ENCODE measurements at regions not wholly inside any gene's neighbourhood (a gene's known extent, or its start where the extent isn't known, plus 50 kb on each side); places are given as distances from the start of the nearest gene placed in this dataset.

DNA sequence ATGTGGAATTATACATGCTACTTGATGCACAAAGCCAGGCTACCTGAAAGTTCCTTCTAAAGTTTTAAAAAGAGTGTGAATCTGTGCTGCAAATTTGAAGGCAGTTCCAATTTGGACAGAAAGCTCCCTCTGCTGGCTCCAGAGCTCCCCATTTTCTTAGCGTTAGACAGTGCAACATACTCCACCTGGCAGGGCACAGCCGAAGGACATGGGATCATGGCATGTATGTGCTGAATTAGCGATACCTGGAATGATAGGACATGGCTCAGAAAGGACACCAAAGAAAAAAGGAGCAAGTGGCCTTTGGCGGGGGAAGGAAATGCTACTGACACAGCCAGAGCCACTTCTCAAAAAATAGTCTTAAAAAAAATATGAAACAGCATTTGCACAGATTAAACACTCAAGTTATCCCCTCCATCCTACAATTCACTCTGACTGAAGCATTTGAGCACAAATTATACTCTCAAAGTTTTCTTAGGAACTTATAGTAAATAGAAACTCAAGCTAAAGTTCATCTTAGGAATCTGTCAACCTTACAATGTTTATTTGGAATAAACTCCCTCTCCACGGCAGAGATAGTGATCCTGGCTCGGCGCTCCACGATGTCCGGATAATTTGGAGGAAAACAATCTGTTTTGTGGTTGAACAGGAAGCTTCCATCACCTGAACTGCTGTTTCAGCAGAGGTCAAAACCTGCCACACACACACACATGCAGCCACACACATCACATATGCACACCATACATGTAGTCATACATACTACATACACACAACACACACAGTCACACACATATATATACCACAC is 80.0 kb downstream of the C7orf25 start:
- intact Hi-C loops (cut with DNase I; ENCODE audit: low total_unique reads) = no loop called here
- H3K4me3 ChIP-seq = no peak overlapping the region
- peak in 3 of 5 experiments; percentile 32 to 50 (median 42) for TF ChIP-seq CTCF (IDR thresholded peaks at IDR 0.05 in 4 of 5, conservative IDR thresholded peaks at IDR 0.05 in 1 of 5)
- TF ChIP-seq POLR2A (IDR thresholded peaks at IDR 0.05) = no peak
- H3K9me3 ChIP-seq = no peaks in the 10 kb centered on the region
- no peak overlapping the region for H3K27ac ChIP-seq
- H3K4me1 ChIP-seq = peaks cover 0 to 5% of the 10 kb centered on the region in 2 donors
- H3K27me3 ChIP-seq = no peaks in the 10 kb centered on the region
- DNase-seq (peak in 1 of 2 donors; percentile 14), ATAC-seq (no peak)
- H3K36me3 ChIP-seq = no peaks in the 10 kb centered on the region
- in situ Hi-C loops (cut with MboI; ENCODE audit: low sequenced_read_pairs in 4 of 4) = loop anchor here in 3 of 4 donors (5.0 to 10.0 kb wide), 2 partner anchors 887 to 890 kb away; no protein-coding TSS in a partner anchor

DNA sequence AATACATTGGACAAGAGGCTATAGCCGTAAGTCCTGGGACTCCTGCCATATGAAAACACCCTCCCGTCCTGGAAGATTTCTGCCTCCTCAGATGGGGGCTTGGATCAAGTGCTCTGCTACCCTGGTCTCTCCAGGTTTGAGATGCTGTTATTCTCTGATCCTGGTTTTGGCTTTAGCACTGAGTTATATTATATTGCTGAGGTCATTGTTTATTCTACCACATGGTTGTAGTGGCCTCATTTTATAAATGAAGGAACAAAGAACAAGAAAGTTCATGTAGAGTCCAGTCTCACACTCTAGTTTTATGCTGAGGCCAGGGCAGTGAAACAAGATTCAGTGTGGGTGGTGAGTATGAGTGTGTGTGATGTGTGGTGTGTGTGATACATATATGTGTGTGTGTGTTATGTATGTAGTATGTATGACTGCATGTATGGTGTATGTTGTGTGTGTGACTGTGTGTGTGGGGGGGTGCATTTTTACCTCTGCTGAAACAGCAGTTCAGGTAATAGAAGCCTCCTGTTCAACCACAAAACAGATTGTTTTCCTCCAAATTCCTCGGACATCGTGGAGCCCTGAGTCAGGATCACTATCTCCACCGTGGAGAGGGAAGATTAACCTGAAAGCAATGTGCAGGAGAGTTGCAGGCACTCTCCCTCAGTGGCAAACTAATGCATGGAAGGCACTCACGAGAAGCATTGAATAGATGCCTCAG is 80.7 kb downstream of the C7orf25 start:
- H3K4me3 ChIP-seq = no peak overlapping the region
- no peaks in the 10 kb centered on the region for H3K27me3 ChIP-seq
- TF ChIP-seq CTCF (IDR thresholded peaks at IDR 0.05 in 4 of 5, conservative IDR thresholded peaks at IDR 0.05 in 1 of 5) = no peak
- no peak for TF ChIP-seq POLR2A (IDR thresholded peaks at IDR 0.05)
- DNase-seq = no peak
- intact Hi-C loops (cut with DNase I; ENCODE audit: low total_unique reads) = no loop called here
- H3K4me1 ChIP-seq = peaks cover 0 to 5% of the 10 kb centered on the region in 2 donors
- ATAC-seq = no peak
- no peaks in the 10 kb centered on the region for H3K9me3 ChIP-seq
- H3K27ac ChIP-seq = no peak overlapping the region
- no peaks in the 10 kb centered on the region for H3K36me3 ChIP-seq
- in situ Hi-C loops (cut with MboI; ENCODE audit: low sequenced_read_pairs in 4 of 4) = loop anchor here in 3 of 4 donors (5.0 to 10.0 kb wide), 2 partner anchors 886 to 889 kb away; no protein-coding TSS in a partner anchor

DNA sequence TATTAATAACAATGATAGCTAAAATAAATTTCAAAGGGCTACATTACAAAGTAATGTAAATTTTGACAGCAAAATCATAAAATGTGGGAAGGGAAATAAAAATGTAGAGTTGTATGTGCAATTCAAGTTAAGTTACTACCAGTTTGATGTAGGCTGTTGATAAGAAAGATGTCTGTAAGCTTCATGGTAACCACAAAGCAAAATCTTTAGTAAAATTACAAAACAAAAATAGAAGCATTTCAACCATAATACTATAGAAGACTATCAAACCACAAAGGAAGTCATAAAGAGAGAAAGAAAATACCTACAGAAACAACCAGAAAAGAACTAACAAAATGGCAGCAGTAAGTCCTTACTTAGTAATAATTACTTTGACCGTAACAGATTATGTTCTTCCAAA is 99.1 kb downstream of the C7orf25 start:
- ATAC-seq = no peak

GRCh38 chr7:42805601-42806000 is 106.3 kb downstream of the C7orf25 start:
- Histone ChIP-seq H3K4me1 (no peaks in the 10 kb centered on the region), H3K27ac (no peak overlapping the region), H3K36me3 (no peaks in the 10 kb centered on the region), H3K9me3 (no peaks in the 10 kb centered on the region), H3K27me3 (no peaks in the 10 kb centered on the region), H3K4me3 (no peak overlapping the region)
- TF ChIP-seq CTCF (IDR thresholded peaks at IDR 0.05 in 4 of 5, conservative IDR thresholded peaks at IDR 0.05 in 1 of 5) = no peak
- TF ChIP-seq POLR2A (IDR thresholded peaks at IDR 0.05) = no peak
- in situ Hi-C loops (cut with MboI; ENCODE audit: low sequenced_read_pairs in 4 of 4) = no loop called here
- no peak for ATAC-seq
- intact Hi-C loops (cut with DNase I; ENCODE audit: low total_unique reads) = no loop called here
- DNase-seq = no peak

More for the DNA sequence above, 99.1 kb downstream of the C7orf25 start:
- Histone ChIP-seq H3K9me3 (no peaks in the 10 kb centered on the region), H3K36me3 (no peaks in the 10 kb centered on the region), H3K27ac (no peak overlapping the region), H3K4me3 (no peak overlapping the region), H3K4me1 (no peaks in the 10 kb centered on the region), H3K27me3 (no peaks in the 10 kb centered on the region)
- TF ChIP-seq CTCF (IDR thresholded peaks at IDR 0.05 in 4 of 5, conservative IDR thresholded peaks at IDR 0.05 in 1 of 5) = no peak
- no peak for TF ChIP-seq POLR2A (IDR thresholded peaks at IDR 0.05)
- no peak for DNase-seq
- intact Hi-C loops (cut with DNase I; ENCODE audit: low total_unique reads) = no loop called here
- in situ Hi-C loops (cut with MboI; ENCODE audit: low sequenced_read_pairs in 4 of 4) = no loop called here

All from gastrocnemius medialis (tissue), 4 donors.